Left lung (tissue), 4 donors: ENCODE measurements at regions not wholly inside any gene's neighbourhood (a gene's known extent, or its start where the extent isn't known, plus 50 kb on each side); places are given as distances from the start of the nearest gene placed in this dataset.

Experiments
- ATAC-seq: fragments of 200-7000 bp; cut with Tn5 transposase; one replicate; pipeline ENCODE4 v1.9.1; 2020; ENCODE audit warnings: moderate library complexity
- DNase-seq, 4 donors: peaks; one replicate each; pipeline ENCODE4 v3.0.0-alpha.2; 2013 to 2020
- H3K27ac ChIP-seq, 2 donors: fragments of 200-600 bp; sonication (generic) in 1 of 2; one replicate each; pipeline versions ENCODE4 v1.5.0 to v1.8.0; 2020 to 2021
- H3K27me3 ChIP-seq, 2 donors: fragments of 200-600 bp; sonication (generic) in 1 of 2; one replicate each; pipeline versions ENCODE4 v1.5.0 to v1.8.0; 2020 to 2021
- H3K36me3 ChIP-seq, 2 donors: fragments of 200-600 bp; sonication (generic) in 1 of 2; one replicate each; pipeline versions ENCODE4 v1.5.0 to v1.8.0; 2020 to 2021
- H3K4me1 ChIP-seq, 2 donors: fragments of 200-600 bp; one replicate each; pipeline ENCODE4 v1.8.0; 2021
- H3K4me3 ChIP-seq, 2 donors: fragments of 200-600 bp; sonication (generic) in 1 of 2; one replicate each; pipeline versions ENCODE4 v1.5.0 to v1.8.0; 2020 to 2021; ENCODE audit warnings: mild to moderate bottlenecking in 1 of 2
- H3K9me3 ChIP-seq, 2 donors: fragments of 200-600 bp; sonication (generic) in 1 of 2; one replicate each; pipeline versions ENCODE4 v1.5.0 to v1.8.0; 2020 to 2021
- intact Hi-C, 2 donors: fragments of 100-400 bp; cut with DNase I; formaldehyde crosslinking; loops; one replicate each; pipeline versions ENCODE4 v1.11.2 to v1.14.2; 2022
- TF ChIP-seq, protein P1 (sequence below), 2 donors: fragments of 200-600 bp; sonication (generic) in 1 of 2; IDR thresholded peaks; one replicate each; pipeline versions ENCODE4 v1.5.0 to v1.8.0; 2021; ENCODE audit warnings: antibody characterized with exemption in 2 of 2
- donor health status: DM: no; HTN: yes; CAD: no.
- donor health status: DM: no; HTN: no; CAD: no.

DNA sequence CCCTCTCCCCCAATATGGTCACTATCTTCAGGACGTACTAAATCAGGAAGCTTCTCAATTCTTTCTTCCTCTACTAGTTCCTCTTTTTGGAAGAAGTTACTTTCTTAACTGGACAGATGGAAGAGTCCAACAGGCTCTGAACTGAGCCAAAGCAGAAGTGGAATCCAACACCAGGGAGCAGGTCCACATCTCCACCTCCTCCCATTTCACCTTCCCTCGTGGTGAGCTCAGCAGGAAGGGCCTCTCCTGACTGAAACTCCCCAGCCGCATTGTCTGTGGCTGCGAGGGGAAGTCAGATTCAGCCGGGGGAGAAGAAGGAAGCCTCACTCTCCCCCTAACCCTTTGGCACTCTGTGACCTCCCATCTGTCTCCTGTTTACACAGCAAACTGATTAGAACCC lies 63.8 kb upstream of the UST start:
- Histone ChIP-seq H3K27ac (peak overlapping the region in 1 of 2 donors; percentile 59), H3K27me3 (no peaks in the 10 kb centered on the region), H3K9me3 (no peaks in the 10 kb centered on the region), H3K4me3 (no peak overlapping the region), H3K36me3 (no peaks in the 10 kb centered on the region), H3K4me1 (no peaks in the 10 kb centered on the region)
- ATAC-seq (peak; percentile 74), DNase-seq (peak in 1 of 4 donors; percentile 1)
- TF ChIP-seq, protein P1, sequence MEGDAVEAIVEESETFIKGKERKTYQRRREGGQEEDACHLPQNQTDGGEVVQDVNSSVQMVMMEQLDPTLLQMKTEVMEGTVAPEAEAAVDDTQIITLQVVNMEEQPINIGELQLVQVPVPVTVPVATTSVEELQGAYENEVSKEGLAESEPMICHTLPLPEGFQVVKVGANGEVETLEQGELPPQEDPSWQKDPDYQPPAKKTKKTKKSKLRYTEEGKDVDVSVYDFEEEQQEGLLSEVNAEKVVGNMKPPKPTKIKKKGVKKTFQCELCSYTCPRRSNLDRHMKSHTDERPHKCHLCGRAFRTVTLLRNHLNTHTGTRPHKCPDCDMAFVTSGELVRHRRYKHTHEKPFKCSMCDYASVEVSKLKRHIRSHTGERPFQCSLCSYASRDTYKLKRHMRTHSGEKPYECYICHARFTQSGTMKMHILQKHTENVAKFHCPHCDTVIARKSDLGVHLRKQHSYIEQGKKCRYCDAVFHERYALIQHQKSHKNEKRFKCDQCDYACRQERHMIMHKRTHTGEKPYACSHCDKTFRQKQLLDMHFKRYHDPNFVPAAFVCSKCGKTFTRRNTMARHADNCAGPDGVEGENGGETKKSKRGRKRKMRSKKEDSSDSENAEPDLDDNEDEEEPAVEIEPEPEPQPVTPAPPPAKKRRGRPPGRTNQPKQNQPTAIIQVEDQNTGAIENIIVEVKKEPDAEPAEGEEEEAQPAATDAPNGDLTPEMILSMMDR (IDR thresholded peaks at IDR 0.05): no peak
- intact Hi-C loops: no loop called here

DNA sequence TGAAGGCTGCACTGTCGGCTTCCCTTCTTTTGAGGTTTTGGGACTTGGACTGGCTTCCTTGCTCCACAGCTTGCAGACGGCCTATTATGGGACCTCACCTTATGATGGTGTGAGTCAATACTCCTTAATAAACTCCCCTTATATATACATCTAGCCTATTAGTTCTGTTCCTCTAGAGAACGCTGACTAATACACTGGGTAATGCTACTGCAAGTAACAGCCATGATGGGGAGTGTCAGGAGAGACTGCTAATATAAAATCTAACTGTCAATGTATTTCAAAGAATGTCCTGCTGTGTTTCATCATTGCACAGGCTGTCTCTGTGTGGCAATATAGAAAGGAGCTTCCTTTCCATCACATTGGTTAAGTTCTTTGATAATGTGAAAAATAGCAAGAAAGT lies 57.7 kb upstream of the UST start:
- no peak overlapping the region for H3K4me3 ChIP-seq
- intact Hi-C loops: no loop called here
- TF ChIP-seq, protein P1 (IDR thresholded peaks at IDR 0.05): no peak
- ATAC-seq: no peak
- no peak for DNase-seq
- no peaks in the 10 kb centered on the region for H3K36me3 ChIP-seq
- no peaks in the 10 kb centered on the region for H3K9me3 ChIP-seq
- no peak overlapping the region for H3K27ac ChIP-seq
- no peaks in the 10 kb centered on the region for H3K4me1 ChIP-seq
- H3K27me3 ChIP-seq: no peaks in the 10 kb centered on the region

DNA sequence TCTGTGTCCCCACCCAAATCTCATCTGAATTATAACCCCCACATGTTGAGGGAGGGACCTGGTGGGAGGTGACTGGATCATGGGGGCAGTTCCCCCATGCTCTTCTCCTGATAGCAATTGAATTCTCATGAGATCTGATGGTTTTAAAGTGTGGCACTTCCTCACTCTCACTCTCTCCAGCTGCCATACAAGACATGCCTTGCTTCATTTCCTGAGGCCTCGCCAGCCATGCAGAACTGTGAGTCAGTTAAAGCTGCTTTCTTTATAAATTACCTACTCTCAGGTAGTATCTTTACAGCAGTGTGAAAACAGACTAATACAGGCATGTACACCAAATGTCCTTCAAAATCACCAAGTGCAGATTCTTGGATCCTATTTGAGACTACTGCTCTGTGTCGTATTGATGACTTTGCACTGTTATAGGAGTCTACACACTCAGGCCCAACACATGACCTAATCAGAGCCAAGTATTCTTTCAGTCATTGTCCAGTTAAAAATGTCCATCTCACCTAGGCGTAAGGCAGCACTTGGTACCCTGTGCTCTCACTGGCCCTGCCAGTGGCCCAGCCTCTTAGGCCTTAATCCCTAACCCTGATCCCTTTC lies 52.8 kb upstream of the UST start:
- DNase-seq (no peak), ATAC-seq (no peak)

More for the DNA sequence above, 52.8 kb upstream of the UST start:
- H3K36me3 ChIP-seq: no peaks in the 10 kb centered on the region
- H3K4me3 ChIP-seq: no peak overlapping the region
- H3K27me3 ChIP-seq: no peaks in the 10 kb centered on the region
- intact Hi-C loops: no loop called here
- no peaks in the 10 kb centered on the region for H3K4me1 ChIP-seq
- H3K9me3 ChIP-seq: no peaks in the 10 kb centered on the region
- no peak overlapping the region for H3K27ac ChIP-seq
- TF ChIP-seq, protein P1 (IDR thresholded peaks at IDR 0.05): no peak
